Central memory CD8-positive, alpha-beta T cell (primary cell): ENCODE measurements at regions not wholly inside any gene's neighbourhood (a gene's known extent, or its start where the extent isn't known, plus 50 kb on each side); places are given as distances from the start of the nearest gene placed in this dataset.
"Not testable (repeated sequence)": the region's sequence is repeated elsewhere in the genome, so short reads cannot be mapped to it uniquely, and the experiment has no call there.

ENCODE experiments used
- ATAC-seq: fragments of 150-1000 bp; cut with Tn5 transposase; replicated peaks from 2 replicates; pipeline ENCODE4 v1.10.0; 2022; ENCODE audit warnings: mild to moderate bottlenecking, moderate FRiP score, moderate number of reproducible peaks; ENCODE audit not compliant: poor library complexity, severe bottlenecking; ENCODE audit errors: extremely low read depth
- DNase-seq, 2 donors: peaks; one replicate each; pipeline ENCODE4 v3.0.0; 2021; ENCODE audit warnings: low spot score in 2 of 2
- H3K27ac Mint-ChIP-seq: one replicate; pipeline ENCODE4 v1.8.0; 2022; ENCODE audit warnings: low read depth, mild to moderate bottlenecking, moderate library complexity, mixed read lengths
- H3K27me3 Mint-ChIP-seq: one replicate; pipeline ENCODE4 v1.8.0; 2022; ENCODE audit warnings: mixed read lengths
- H3K36me3 Mint-ChIP-seq: one replicate; pipeline ENCODE4 v1.8.0; 2022; ENCODE audit warnings: mild to moderate bottlenecking, moderate library complexity, mixed read lengths; ENCODE audit not compliant: insufficient read depth
- H3K4me1 Mint-ChIP-seq: one replicate; pipeline ENCODE4 v1.8.0; 2022; ENCODE audit warnings: mixed read lengths
- H3K4me3 Mint-ChIP-seq: one replicate; pipeline ENCODE4 v1.8.0; 2022; ENCODE audit warnings: mild to moderate bottlenecking, moderate library complexity, mixed read lengths
- H3K9me3 Mint-ChIP-seq: one replicate; pipeline ENCODE4 v1.8.0; 2022; ENCODE audit warnings: mixed read lengths

DNA sequence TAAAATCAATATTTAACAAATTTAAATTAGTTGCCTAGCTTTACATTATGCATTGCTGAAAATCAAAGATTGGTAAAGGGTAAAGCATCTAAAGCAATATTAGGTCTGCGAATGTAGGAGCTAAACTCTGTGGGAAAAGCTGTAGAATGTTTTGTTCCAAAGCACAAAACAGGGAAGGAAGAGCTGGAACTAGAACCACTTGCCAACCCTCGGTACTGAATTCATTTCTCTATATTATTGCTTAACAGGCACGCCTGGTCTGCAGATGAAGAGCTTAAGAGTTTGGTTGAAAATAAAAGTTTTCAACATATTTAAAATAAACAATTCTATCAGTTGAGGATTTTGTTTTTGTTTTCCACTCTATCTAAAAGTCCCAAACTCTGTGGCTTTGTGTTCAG, 1252.8 kb upstream of the SEL1L start:
- H3K36me3 Mint-ChIP-seq: no peaks in the 10 kb centered on the region
- DNase-seq (no peak), ATAC-seq (no peak)
- H3K27ac Mint-ChIP-seq: no peak overlapping the region
- H3K27me3 Mint-ChIP-seq: no peaks in the 10 kb centered on the region
- peaks cover 38% of the 10 kb centered on the region for H3K9me3 Mint-ChIP-seq
- no peaks in the 10 kb centered on the region for H3K4me1 Mint-ChIP-seq
- H3K4me3 Mint-ChIP-seq: no peak overlapping the region

DNA sequence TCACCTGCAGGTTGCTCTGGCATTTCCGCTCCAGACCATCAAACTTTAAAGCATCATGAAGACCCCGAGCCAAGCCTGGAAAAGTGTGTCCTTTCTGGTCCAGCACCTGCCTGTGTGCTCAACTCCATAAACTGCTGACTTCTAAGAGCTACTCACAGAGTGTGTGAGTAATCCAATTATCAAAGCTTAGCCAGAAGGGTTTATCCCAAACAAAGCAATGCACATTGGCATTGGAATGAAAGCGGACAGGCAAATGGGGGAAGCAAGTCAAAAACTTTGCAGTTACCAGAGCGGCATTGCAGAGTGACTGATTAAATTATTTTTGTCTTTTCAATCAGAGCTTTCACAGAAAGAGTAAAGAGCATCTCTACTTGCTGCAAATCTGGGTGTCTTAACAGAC, 1262.4 kb upstream of the SEL1L start:
- no peaks in the 10 kb centered on the region for H3K27me3 Mint-ChIP-seq
- peaks cover 22% of the 10 kb centered on the region for H3K9me3 Mint-ChIP-seq
- ATAC-seq (no peak), DNase-seq (no peak)
- no peak overlapping the region for H3K27ac Mint-ChIP-seq
- no peaks in the 10 kb centered on the region for H3K36me3 Mint-ChIP-seq
- H3K4me3 Mint-ChIP-seq: no peak overlapping the region
- no peaks in the 10 kb centered on the region for H3K4me1 Mint-ChIP-seq

DNA sequence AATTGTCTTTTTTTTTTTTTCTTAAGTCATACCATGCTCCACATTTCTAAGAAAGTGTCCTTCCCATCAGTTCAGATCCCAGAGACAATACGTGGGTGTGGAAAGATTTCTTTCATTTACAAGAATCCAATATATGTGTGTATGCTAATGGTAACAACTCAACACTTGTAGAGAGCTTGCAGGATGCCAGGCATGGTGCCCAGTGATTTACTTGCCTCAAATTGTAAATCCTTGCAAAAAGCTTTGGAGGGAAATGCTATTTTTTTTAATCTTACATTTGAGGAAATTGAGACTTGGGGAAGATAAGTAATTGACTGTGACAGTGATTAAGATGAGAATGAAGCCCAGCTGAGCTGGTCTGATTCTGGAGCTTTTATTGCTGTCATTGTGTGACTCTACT, 1264.6 kb upstream of the SEL1L start:
- H3K27me3 Mint-ChIP-seq: no peaks in the 10 kb centered on the region
- H3K36me3 Mint-ChIP-seq: no peaks in the 10 kb centered on the region
- H3K9me3 Mint-ChIP-seq: peaks cover 34% of the 10 kb centered on the region
- DNase-seq (no peak), ATAC-seq (no peak)
- no peaks in the 10 kb centered on the region for H3K4me1 Mint-ChIP-seq
- no peak overlapping the region for H3K4me3 Mint-ChIP-seq
- no peak overlapping the region for H3K27ac Mint-ChIP-seq

DNA sequence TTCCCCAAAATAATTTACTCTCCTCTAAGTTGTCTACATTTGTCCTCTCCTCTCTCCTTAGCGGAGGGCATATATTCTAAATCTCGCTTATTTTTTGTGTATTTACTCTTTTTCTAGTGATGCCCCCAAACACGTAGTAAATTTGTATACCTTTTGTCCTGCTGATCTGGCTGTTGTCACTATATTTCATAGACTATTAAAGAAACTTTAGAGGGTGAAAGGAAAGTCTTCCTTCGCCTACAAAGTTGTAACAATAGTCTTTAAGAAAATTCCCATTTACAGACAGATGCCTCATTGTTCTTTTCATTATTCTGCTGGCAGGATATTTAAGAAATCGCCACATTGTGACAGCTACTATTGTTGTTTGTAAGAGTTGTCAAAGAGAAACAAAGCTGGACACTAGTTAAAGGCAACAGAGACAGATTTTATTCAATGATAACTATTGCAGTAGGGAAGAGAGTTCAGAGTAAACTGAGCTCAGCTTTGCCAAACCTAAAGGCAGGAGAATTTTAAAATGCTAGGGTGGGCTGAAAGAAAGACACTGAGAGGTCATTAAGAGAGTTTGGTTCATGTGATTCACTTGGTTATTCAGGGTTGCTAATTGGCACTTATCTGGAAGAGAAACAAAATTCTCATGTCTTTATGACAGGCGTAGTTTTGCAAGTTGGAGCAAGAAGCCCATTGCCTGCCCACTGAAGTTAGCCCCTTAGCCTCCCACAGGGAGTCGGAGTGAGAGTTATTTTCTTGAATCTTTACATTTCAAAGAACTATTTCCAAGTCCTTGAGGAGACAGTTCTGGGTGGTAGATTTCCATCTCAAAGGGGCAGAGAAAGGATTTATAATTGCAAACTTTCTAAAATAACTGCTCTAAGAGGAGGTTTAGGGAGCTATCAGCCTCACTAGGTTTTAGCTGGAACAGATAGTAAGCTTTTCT, 1272.5 kb upstream of the SEL1L start:
- Mint-ChIP-seq H3K4me1 (no peaks in the 10 kb centered on the region), H3K27me3 (no peaks in the 10 kb centered on the region), H3K4me3 (no peak overlapping the region), H3K27ac (no peak overlapping the region), H3K36me3 (no peaks in the 10 kb centered on the region), H3K9me3 (peaks cover 34% of the 10 kb centered on the region)
- ATAC-seq (no peak), DNase-seq (no peak)

DNA sequence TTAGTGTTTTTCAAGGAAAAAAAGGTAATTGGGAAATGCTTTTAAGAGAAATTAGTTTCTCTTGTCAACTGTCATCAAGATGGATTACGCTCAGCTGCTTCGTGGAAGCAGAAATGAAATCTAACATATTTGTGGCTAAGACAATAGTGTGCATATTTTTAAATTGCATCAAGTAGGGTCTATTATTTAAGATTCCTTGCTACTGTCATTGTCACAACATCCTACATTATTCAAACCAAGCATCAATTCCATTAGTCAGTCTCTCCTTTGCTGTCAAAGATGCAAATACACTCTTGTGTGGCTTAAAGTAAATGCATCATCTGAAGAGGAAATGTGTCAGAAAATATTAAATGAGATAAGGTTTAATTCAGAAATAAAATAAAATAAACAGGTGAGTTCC, 1277.6 kb upstream of the SEL1L start:
- DNase-seq: no peak
- Mint-ChIP-seq H3K27me3 (no peaks in the 10 kb centered on the region), H3K27ac (no peak overlapping the region), H3K4me3 (no peak overlapping the region), H3K4me1 (no peaks in the 10 kb centered on the region), H3K36me3 (no peaks in the 10 kb centered on the region), H3K9me3 (peaks cover 20% of the 10 kb centered on the region)
- no peak for ATAC-seq

DNA sequence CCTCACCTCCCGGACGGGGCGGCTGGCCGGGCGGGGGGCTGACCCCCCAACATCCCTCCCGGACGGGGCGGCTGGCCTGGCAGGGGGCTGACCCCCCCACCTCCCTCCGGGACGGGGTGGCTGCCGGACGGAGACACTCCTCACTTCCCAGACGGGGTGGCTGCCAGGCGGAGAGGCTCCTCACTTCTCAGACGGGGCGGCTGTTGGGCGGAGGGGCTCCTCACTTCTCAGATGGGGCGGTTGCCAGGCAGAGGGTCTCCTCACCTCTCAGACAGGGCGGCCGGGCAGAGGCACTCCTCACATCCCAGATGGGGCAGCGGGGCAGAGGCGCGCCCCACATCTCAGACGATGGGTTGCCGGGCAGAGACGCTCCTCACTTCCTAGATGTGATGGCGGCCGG, 1280.7 kb upstream of the SEL1L start:
- H3K27ac Mint-ChIP-seq: not testable (repeated sequence)

DNA sequence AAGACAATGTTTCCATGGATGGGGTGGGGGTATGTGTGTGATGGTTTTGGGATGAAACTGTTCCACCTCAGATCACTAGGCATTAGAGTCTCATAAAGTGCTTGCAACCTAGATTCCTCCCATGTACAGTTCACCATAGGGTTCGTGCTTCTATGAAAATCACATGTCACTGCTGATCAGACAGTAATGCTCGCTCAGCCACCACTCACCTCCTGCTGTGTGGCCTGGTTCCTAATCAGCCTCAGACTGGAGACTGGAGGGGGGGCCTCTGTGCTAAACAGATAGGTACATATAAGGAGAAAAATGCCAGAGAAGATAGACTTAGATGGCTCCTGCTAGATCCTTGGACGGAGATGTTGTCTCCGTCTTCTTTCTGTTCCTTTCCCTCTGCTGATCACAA, 1296.9 kb upstream of the SEL1L start:
- DNase-seq (no peak), ATAC-seq (no peak)
- H3K4me3 Mint-ChIP-seq: no peak overlapping the region
- H3K9me3 Mint-ChIP-seq: peaks cover 11% of the 10 kb centered on the region
- H3K27me3 Mint-ChIP-seq: no peaks in the 10 kb centered on the region
- H3K36me3 Mint-ChIP-seq: no peaks in the 10 kb centered on the region
- no peak overlapping the region for H3K27ac Mint-ChIP-seq
- no peaks in the 10 kb centered on the region for H3K4me1 Mint-ChIP-seq

More for the DNA sequence above, 1280.7 kb upstream of the SEL1L start:
- peaks cover 13% of the 10 kb centered on the region for H3K9me3 Mint-ChIP-seq
- not testable (repeated sequence) for H3K4me1 Mint-ChIP-seq, H3K27me3 Mint-ChIP-seq, H3K4me3 Mint-ChIP-seq, DNase-seq, ATAC-seq, H3K36me3 Mint-ChIP-seq

DNA sequence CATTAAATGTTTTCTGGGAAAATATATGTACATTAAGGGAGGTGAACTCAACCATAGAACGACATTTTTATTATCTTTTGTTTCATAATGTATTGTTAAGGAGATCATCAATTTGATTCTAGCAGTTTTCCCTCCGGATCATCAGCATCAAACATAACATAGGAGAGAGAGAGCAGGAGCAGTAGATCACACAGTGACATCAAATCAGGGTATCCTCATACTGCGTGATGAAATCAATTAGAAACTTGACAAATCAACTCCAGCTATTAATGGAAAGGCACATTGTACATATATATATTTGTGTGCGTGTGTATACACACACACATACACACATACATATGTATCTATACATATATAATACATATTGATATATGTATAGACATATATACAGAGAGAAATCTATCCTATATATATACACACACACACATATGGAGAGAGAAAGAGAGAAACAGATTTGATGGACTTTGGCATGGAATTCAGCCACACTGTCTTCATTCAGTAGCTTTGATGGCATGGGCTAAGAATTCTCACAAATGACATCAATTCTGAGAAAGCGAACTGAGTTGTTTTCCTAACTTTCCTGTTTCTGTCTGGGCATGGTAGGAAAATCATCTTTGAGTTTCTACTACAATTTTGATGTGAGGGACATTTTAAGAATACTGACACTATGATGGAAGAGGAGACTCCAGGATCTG, 1302.8 kb upstream of the SEL1L start:
- ATAC-seq (no peak), DNase-seq (no peak)
- H3K36me3 Mint-ChIP-seq: no peaks in the 10 kb centered on the region
- no peak overlapping the region for H3K4me3 Mint-ChIP-seq
- no peak overlapping the region for H3K27ac Mint-ChIP-seq
- H3K4me1 Mint-ChIP-seq: no peaks in the 10 kb centered on the region
- peaks cover 17% of the 10 kb centered on the region for H3K9me3 Mint-ChIP-seq
- no peaks in the 10 kb centered on the region for H3K27me3 Mint-ChIP-seq

DNA sequence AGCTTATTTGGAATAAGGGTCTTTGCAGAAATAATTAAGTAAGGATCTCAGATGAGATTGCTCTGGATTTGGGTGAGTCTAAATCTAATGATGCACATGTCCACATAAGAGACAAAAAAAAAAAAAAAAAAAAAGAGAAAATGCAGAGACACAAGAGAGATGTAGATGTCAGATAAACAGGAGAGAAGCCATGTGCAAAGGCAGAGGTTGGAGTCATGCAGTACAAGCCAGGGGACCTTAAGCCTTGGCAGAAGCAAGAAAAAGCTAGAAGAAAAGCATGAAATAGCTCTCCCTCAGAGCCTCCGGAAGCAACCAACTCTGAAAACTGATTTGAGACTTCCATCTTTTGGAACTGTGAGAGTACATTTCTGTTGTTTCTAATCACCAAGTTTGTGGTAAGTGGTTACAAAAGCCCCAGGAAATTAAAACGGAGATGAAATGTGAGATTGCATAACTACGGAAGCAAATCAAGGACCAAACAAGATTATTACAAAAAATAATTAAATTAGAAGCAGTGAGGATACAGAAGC, 1304.0 kb upstream of the SEL1L start:
- Mint-ChIP-seq H3K27ac (no peak overlapping the region), H3K27me3 (no peaks in the 10 kb centered on the region), H3K9me3 (peaks cover 22% of the 10 kb centered on the region), H3K4me1 (no peaks in the 10 kb centered on the region), H3K4me3 (no peak overlapping the region), H3K36me3 (no peaks in the 10 kb centered on the region)
- DNase-seq: no peak
- ATAC-seq: no peak

DNA sequence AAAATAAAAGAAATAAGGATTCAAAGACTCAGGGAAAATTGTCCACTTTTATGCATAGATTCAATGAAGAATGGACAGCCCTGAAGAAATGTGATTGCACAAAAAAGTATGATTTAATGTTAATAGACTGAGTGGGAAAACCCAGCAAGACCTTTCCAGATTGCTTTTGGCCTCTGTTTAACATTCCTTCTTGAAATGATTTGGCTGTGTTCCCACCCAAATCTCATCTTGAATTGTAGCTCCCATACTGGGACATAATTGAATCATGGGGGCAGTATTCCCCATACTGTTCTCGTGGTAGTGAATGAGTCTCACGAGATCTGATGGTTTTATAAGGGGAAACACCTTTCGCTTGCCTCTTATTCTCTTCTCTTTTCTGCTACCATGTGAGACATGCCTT, 1316.9 kb upstream of the SEL1L start:
- peaks cover 3% of the 10 kb centered on the region for H3K36me3 Mint-ChIP-seq
- no peaks in the 10 kb centered on the region for H3K4me1 Mint-ChIP-seq
- H3K27me3 Mint-ChIP-seq: no peaks in the 10 kb centered on the region
- no peak for DNase-seq
- H3K27ac Mint-ChIP-seq: no peak overlapping the region
- no peak overlapping the region for H3K4me3 Mint-ChIP-seq
- H3K9me3 Mint-ChIP-seq: peaks cover 10% of the 10 kb centered on the region
- no peak for ATAC-seq

DNA sequence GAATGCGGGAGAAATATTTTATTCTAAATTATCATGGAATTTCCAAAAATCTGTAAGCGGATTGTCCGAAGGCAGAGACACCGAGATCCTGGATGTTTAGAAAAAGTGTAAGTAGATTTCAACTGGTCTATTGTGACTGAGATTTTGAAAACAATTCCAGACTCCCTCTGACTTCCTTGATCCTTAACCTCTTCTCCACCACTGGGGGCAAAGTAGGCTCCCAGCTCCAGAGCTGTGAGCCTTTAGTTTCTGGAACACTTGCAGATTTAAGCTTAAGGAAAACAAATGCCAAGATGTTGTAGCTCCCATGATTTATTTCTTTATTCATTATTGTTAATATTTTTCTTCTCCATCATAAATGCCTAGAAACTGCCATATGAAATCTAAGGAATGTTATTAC, 1320.5 kb upstream of the SEL1L start:
- Mint-ChIP-seq H3K36me3 (peaks cover 3% of the 10 kb centered on the region), H3K27ac (no peak overlapping the region), H3K4me1 (no peaks in the 10 kb centered on the region), H3K4me3 (no peak overlapping the region), H3K27me3 (no peaks in the 10 kb centered on the region), H3K9me3 (peaks cover 29% of the 10 kb centered on the region)
- DNase-seq: no peak
- no peak for ATAC-seq

DNA sequence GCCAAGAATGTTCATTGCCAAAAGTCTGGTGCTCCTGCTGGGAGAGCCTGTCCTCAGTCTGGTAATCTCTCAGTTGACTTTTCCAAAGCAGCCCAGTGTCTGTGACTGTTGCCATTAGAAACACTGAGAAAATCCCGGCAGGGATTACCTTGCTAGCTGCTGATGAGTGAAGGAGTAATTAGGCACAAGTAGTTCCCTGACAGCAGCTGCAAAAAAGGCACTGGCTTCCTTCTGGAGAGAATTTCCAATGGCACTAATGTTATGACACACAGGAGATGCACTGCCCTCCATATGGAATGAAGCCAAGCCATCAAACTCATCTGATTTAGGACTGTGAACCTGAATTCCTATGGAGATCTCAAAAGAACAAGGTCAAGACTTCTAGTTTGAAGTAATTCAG, 1321.2 kb upstream of the SEL1L start:
- Mint-ChIP-seq H3K9me3 (peaks cover 29% of the 10 kb centered on the region), H3K27ac (no peak overlapping the region), H3K4me1 (no peaks in the 10 kb centered on the region), H3K27me3 (no peaks in the 10 kb centered on the region), H3K36me3 (peaks cover 1% of the 10 kb centered on the region), H3K4me3 (no peak overlapping the region)
- DNase-seq (no peak), ATAC-seq (no peak)

DNA sequence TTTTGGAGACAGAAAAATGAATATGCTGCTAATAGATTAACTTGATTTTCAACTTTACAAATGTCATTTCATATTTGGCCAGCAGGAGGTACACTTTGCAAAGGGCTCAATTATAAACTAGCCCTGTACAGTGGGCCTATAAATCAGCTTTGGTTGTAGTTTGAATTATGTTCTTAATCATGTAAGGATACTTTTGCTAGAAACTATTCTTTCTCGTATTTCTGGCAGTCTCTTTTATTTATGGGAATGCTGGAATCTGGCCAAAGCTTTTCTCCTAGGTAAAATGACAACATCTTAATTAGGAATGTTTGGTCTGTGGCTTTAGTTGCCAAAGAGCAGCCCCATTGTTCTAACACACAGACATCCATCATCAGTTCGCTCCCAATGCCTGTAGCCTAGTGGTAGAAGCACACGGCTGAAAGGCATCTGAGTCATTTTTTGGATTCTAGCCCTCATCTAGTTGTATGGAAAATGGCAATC, 1322.3 kb upstream of the SEL1L start:
- DNase-seq (no peak), ATAC-seq (no peak)
- H3K4me3 Mint-ChIP-seq: no peak overlapping the region
- H3K27ac Mint-ChIP-seq: no peak overlapping the region
- H3K27me3 Mint-ChIP-seq: no peaks in the 10 kb centered on the region
- H3K4me1 Mint-ChIP-seq: no peaks in the 10 kb centered on the region
- peaks cover 1% of the 10 kb centered on the region for H3K36me3 Mint-ChIP-seq
- H3K9me3 Mint-ChIP-seq: peaks cover 29% of the 10 kb centered on the region
